ENCODE measurements at regions not wholly inside any gene's neighbourhood (a gene's known extent, or its start where the extent isn't known, plus 50 kb on each side); places are given as distances from the start of the nearest gene placed in this dataset.

DNA sequence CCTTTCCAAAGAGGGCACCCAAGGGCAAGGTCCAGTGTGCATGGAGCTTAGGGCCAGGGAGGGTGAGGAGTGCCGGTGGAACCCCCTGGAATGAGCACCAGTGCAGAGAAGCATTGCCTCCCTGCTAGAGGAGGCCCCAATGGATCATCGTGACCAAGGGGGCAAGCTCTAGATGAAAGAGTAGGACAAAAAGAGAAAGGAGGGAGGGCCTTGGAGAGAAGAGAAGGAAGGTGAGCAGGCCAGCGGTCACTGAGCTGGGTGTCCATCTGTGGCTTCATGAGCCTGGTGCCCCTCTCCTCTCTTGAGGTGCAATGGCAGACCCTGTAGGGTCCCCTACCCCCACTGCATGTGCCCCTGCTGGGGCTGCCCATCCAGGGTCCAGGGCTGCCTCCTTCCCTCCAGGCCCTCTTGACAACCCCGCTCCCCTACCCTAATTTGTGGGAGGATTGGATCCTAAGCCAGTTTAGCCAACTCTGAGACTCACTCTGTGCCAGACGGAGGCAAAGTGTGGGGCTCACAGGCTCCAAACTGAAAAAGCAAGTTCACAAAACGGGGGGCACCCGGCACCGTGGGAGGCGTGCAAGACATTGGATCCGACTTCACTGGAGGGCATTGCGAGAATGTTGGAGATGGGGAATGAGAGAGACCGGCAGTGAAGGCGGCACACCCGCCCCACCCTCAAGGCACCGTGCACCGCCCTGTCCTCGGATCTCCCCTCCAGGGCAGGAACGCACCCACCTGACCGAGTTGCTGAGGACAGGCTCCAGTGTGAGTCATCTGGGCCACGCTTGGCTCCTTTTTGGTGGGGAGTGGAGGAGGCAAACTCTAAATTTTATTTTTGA lies 207.5 kb downstream of the KIF26A start:
- no peak for TF ChIP-seq CTCF (IDR thresholded peaks at IDR 0.05; ENCODE audit: insufficient read depth, low read depth, low read length, missing control alignments)
- DNase-seq (ENCODE audit: low read depth): no peak
- H3K4me3 ChIP-seq (ENCODE audit: low read length): no peak overlapping the region

DNA sequence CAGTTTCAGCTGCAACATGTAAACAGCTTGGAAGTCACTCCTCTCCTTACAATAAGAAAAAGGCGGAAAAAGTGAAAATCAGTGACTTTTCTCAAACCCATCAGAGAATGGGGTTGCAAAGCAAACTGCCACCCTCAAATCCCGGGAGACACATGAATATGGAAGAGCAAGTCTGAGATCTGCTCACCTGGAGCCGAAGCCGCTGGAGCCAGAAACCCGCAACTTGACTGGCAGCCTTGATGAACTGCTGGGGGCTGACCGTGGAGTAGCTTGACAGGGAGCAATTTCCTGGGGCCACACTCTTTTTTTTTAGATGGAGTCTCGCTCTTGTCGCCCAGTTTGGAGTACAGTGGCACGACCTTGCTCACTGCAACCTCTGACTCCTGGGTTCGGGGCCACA lies 208.2 kb downstream of the KIF26A start:
- DNase-seq (ENCODE audit: low read depth): no peak
- TF ChIP-seq CTCF (IDR thresholded peaks at IDR 0.05; ENCODE audit: insufficient read depth, low read depth, low read length, missing control alignments): no peak
- no peak overlapping the region for H3K4me3 ChIP-seq (ENCODE audit: low read length)

GRCh38 chr14:104348741-104349140 lies 210.4 kb downstream of the KIF26A start:
- H3K4me3 ChIP-seq (ENCODE audit: low read length): no peak overlapping the region
- TF ChIP-seq CTCF (IDR thresholded peaks at IDR 0.05; ENCODE audit: insufficient read depth, low read depth, low read length, missing control alignments): no peak

DNA sequence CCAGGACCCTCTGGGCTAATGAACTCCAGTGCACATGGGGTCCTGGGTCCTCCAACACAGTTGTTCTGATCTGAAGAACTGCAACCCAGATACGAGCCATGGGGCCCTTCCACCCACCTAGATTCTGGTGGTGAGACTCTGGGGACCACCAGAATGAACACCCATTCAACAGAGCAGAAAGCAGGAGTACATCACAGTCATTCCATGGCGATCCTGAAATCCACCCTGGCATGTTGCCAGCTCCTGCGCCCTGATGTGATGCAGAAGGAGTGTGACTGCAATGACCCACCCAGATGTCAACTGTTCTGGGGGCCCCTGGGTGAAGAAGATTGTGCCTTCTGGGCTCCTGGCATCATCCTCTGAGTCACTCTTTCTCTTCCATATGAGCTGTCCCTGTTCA lies 211.6 kb downstream of the KIF26A start:
- H3K4me3 ChIP-seq (ENCODE audit: low read length): no peak overlapping the region
- no peak for TF ChIP-seq CTCF (IDR thresholded peaks at IDR 0.05; ENCODE audit: insufficient read depth, low read depth, low read length, missing control alignments)
- no peak for DNase-seq (ENCODE audit: low read depth)

More at GRCh38 chr14:104348741-104349140, 210.4 kb downstream of the KIF26A start:
- no peak for DNase-seq (ENCODE audit: low read depth)

GRCh38 chr14:104350463-104351185 lies 212.2 kb downstream of the KIF26A start:
- no peak for TF ChIP-seq CTCF (IDR thresholded peaks at IDR 0.05; ENCODE audit: insufficient read depth, low read depth, low read length, missing control alignments)
- no peak overlapping the region for H3K4me3 ChIP-seq (ENCODE audit: low read length)
- DNase-seq (ENCODE audit: low read depth): no peak

DNA sequence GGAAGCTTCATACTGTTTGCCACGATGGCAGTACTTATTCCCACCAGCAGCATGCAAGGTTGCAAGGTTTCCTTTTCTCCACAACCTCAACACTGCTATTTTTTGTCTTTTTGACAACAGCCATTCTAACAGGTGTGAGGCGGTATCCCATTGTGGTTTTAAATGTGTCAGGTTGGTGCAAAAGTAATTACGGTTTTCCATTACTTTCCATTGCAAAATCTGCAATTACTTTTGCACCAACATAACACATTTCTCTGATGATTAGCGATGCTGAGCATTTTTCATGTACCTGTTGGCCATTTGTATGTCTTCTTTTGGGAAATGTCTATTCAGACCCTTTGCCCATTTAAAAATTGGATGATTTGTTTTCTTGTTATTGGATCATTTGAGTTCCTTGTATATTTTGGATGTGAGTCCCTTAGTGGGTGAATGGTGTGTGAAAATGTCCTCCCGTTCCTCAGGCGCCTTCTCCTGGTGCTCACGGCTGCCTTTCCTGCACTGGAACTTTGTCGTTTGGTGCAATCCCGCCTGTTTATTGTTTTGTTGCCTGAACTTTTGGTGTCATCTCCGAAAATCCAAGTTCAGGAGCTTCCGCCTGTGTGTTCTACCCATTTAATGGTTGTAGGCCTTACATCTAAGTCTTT lies 213.6 kb downstream of the KIF26A start:
- no peak overlapping the region for H3K4me3 ChIP-seq (ENCODE audit: low read length)
- DNase-seq (ENCODE audit: low read depth): no peak
- no peak for TF ChIP-seq CTCF (IDR thresholded peaks at IDR 0.05; ENCODE audit: insufficient read depth, low read depth, low read length, missing control alignments)
